Activated T-cell treated with anti-CD3 and anti-CD28 coated beads, Interleukin-2, amount 50 U/mL, for 72 hours (primary cell): ENCODE measurements at regions not wholly inside any gene's neighbourhood (a gene's known extent, or its start where the extent isn't known, plus 50 kb on each side); places are given as distances from the start of the nearest gene placed in this dataset.
"Not testable (repeated sequence)": the region's sequence is repeated elsewhere in the genome, so short reads cannot be mapped to it uniquely, and the experiment has no call there.

Experiments used
- ATAC-seq, 2 donors: fragments of 150-1000 bp; cut with Tn5 transposase; replicated peaks in 1 of 2; 2 replicates each; pipeline ENCODE4 v1.10.0; 2021; ENCODE audit warnings: moderate library complexity in 2 of 2, mild to moderate bottlenecking in 1 of 2
- DNase-seq, 2 donors: peaks; one replicate each; pipeline ENCODE4 v3.0.0; 2021 to 2022; ENCODE audit warnings: mixed read lengths in 1 of 2
- H3K27ac Mint-ChIP-seq: one replicate; pipeline ENCODE4 v1.8.0; 2022; ENCODE audit warnings: mild to moderate bottlenecking, moderate library complexity, mixed read lengths
- H3K27me3 Mint-ChIP-seq: one replicate; pipeline ENCODE4 v1.8.0; 2022; ENCODE audit warnings: low read depth, mixed read lengths
- H3K36me3 Mint-ChIP-seq, 2 donors: one replicate each; pipeline ENCODE4 v1.8.0; 2022; ENCODE audit warnings: mixed read lengths in 2 of 2, mild to moderate bottlenecking in 1 of 2; ENCODE audit not compliant: insufficient read depth in 2 of 2
- H3K4me1 Mint-ChIP-seq: one replicate; pipeline ENCODE4 v1.8.0; 2022; ENCODE audit warnings: low read depth, mixed read lengths
- H3K4me3 Mint-ChIP-seq, 2 donors: one replicate each; pipeline ENCODE4 v1.8.0; 2022; ENCODE audit warnings: mild to moderate bottlenecking in 2 of 2, mixed read lengths in 2 of 2, moderate library complexity in 2 of 2
- H3K9me3 Mint-ChIP-seq, 2 donors: one replicate each; pipeline ENCODE4 v1.8.0; 2022; ENCODE audit warnings: mixed read lengths in 2 of 2

DNA sequence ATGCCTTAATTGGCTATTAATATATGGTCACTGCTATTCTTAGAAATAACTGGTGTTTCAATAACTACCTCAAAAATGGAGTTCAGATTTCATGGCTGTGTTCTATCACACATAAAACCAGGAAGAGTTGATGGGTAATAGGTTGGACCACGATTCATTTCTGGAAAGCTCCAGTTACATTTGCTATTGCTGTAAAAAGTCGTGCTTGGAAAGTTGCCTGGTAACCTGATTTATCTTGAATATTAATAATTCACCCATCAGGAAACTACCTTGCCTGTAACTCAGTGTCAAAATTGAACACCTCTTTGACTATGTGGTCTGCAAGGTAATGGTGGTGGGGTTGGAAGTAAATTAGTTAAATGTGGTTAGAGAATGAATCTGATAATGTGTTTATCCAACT lies 104.7 kb upstream of the IFNG-AS1 start:
- Mint-ChIP-seq H3K27me3 (no peaks in the 10 kb centered on the region), H3K4me3 (no peak overlapping the region), H3K27ac (no peak overlapping the region), H3K36me3 (no peaks in the 10 kb centered on the region), H3K4me1 (peaks cover 13% of the 10 kb centered on the region), H3K9me3 (no peaks in the 10 kb centered on the region)
- DNase-seq (no peak), ATAC-seq (no peak)

DNA sequence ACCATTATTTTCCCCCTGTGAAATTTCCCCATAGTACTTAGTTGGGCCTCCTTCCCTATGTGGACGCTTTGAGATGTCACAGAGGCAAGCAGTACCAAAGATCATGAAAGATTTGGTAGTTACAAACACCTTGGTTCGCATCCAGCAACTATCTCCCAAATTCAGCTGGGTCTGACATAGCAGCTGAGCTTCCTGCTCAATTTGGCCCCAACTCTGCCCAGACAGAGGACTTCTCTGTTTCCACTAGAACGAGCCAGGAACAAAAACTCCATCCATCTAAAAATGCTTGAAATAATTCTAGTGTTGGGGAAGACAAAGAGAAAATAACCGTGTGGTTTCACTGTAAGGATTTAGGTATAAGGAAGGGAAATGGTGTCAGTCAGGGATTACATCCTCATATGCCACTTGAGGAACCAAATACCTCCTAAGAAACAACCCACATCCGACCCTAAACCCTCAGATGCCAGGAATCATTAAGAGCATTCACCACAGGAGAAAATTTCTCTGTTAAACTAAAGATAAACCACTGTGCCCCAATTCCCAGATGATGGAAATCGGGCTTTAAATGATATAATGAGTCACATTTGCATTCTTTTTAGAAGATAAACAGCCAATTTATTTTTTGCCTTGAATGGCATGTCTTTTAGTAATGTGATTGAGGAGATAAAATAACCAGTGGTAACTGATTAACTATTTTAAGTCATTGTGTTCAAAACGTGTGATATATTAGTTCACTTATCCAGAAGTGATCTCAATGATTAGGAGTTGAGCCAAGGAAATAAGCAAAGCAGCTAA lies 103.7 kb upstream of the IFNG-AS1 start:
- Mint-ChIP-seq H3K27me3 (no peaks in the 10 kb centered on the region), H3K36me3 (no peaks in the 10 kb centered on the region), H3K4me1 (peaks cover 16% of the 10 kb centered on the region), H3K27ac (no peak overlapping the region), H3K4me3 (no peak overlapping the region), H3K9me3 (no peaks in the 10 kb centered on the region)
- no peak for DNase-seq
- ATAC-seq, result no peak

DNA sequence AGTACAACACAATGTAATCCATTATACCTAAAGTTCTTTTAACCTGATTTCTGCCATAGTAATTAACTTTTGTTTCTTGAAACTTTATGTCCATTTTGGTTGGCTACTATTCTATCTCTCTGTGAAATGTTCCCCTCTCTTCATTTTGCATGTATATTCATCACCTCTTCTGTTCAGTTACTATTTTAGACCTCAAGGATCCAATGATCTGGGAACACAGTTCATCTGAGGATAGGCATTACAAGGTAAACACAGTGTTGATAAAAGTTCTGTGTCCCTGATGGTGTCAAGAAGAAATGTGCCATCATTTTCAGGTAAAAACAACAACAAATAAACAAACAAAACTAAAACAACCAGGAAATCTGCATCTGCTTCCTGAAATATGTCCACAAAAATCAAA lies 102.2 kb upstream of the IFNG-AS1 start:
- no peaks in the 10 kb centered on the region for H3K36me3 Mint-ChIP-seq
- H3K27me3 Mint-ChIP-seq, result no peaks in the 10 kb centered on the region
- no peak for ATAC-seq
- no peak for DNase-seq
- H3K9me3 Mint-ChIP-seq, result no peaks in the 10 kb centered on the region
- H3K4me1 Mint-ChIP-seq, result peaks cover 12% of the 10 kb centered on the region
- no peak overlapping the region for H3K4me3 Mint-ChIP-seq
- no peak overlapping the region for H3K27ac Mint-ChIP-seq

DNA sequence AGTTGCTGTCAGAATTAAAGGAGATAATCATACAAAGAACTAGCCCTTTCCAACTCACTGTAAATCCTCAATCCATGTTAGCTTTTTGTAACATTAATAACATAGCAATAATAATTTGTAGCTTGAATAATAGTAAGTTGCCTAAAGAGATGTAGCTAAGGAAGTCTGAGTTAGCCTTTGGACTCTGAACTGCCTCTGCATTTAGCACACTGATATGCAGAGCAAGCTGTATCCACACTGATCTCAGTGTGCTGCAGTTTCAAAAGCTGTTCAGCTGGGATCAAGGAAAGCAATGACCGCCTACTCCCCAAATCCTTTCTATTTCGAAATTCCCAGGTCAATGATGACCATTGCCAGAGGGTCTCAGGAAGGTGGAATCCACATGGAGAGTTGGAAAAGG lies 99.3 kb upstream of the IFNG-AS1 start:
- Mint-ChIP-seq H3K36me3 (no peaks in the 10 kb centered on the region), H3K9me3 (peaks cover 2% of the 10 kb centered on the region in 2 donors), H3K27ac (no peak overlapping the region), H3K4me3 (no peak overlapping the region), H3K4me1 (peaks cover 7% of the 10 kb centered on the region), H3K27me3 (no peaks in the 10 kb centered on the region)
- ATAC-seq, result no peak
- no peak for DNase-seq

DNA sequence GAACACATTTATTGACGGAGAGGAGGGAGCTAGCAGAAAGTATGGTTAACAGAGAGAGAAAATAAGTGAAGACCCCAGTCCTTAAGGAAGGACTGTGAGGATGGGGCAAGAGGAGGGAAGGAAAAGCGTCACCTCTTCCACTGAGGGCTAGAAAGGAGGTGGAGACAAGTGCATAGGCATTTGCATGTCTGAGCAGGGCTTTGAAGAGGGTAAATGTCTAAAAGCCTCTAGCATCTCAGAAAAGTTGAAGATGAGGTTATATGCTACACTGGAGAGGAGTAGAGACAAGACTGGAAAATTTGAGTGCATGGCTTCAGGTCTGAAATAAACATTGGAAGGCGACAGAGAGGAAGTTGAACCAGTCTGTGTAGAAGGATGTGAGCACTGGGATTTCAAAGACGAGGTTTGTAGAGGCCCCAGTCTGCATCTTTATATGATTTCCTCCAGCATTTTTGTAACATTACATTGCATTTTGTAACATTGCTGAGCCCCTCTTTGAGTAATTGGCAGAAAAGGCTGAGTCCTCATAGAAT lies 98.5 kb upstream of the IFNG-AS1 start:
- ATAC-seq (no peak), DNase-seq (no peak)
- Mint-ChIP-seq H3K9me3 (peaks cover 2% of the 10 kb centered on the region in 2 donors), H3K4me1 (peaks cover 7% of the 10 kb centered on the region), H3K27me3 (no peaks in the 10 kb centered on the region), H3K36me3 (no peaks in the 10 kb centered on the region), H3K27ac (no peak overlapping the region), H3K4me3 (no peak overlapping the region)

DNA sequence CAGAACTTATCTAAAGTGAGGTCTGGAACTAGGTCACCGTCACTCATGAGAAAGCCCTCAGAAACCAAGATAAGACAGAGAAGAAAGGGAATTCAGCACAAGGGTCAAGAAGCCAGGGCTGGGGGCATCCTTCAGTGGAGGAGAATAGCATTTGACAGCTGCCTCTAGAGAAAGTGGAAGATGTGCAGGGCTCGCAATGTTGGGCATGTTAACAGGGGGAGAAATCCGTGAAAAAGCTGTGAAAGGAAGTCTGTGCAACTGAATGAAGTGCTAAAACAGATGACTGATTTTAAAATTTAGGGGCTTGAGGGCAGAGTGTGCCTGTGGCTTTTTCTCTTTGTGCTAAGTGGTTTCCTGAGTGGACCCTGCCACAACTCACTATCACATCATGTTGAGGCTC lies 97.7 kb upstream of the IFNG-AS1 start:
- H3K27ac Mint-ChIP-seq, result no peak overlapping the region
- H3K9me3 Mint-ChIP-seq, result peaks cover 2 to 6% of the 10 kb centered on the region in 2 donors
- ATAC-seq (no peak), DNase-seq (no peak)
- H3K4me3 Mint-ChIP-seq, result no peak overlapping the region
- no peaks in the 10 kb centered on the region for H3K36me3 Mint-ChIP-seq
- peaks cover 7% of the 10 kb centered on the region for H3K4me1 Mint-ChIP-seq
- no peaks in the 10 kb centered on the region for H3K27me3 Mint-ChIP-seq

DNA sequence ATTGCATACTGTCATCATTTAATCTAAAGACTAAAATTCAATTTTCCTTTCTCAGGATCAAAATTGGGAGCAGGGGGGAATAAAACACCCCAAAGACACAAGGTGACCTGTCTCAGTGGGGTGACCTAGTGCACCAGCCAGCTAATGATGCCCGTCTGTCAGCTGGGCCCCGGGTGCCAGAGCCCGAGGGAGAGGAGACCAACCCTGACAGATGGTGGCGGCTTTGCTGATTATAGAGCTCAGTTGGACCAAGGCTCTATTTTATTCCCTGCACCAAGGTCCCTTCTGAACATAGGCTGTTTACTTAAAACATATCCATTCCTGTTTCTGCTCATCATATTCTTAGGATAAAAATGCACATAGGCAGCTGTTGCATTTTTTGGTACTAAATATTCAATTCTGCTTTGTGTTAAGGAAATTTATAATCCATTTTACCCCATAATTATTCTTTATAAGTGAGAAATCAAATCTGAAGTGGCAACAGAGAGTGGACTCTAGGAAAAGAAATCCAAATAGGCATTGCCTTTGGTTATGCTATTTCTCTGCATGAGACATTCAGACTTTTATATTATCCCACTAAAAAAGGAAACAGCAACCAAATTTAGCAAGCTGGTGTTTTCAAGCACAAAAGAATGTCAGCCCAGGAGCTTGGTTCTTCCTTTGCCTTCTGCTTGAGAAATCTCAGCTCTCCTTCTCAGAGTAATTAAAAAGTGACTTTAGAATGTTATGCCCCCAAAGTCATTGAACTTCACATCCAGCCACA lies 96.8 kb upstream of the IFNG-AS1 start:
- H3K4me3 Mint-ChIP-seq, result no peak overlapping the region
- H3K4me1 Mint-ChIP-seq, result peaks cover 7% of the 10 kb centered on the region
- no peak overlapping the region for H3K27ac Mint-ChIP-seq
- no peaks in the 10 kb centered on the region for H3K36me3 Mint-ChIP-seq
- peaks cover 2 to 6% of the 10 kb centered on the region in 2 donors for H3K9me3 Mint-ChIP-seq
- DNase-seq (no peak), ATAC-seq (no peak)
- H3K27me3 Mint-ChIP-seq, result no peaks in the 10 kb centered on the region

DNA sequence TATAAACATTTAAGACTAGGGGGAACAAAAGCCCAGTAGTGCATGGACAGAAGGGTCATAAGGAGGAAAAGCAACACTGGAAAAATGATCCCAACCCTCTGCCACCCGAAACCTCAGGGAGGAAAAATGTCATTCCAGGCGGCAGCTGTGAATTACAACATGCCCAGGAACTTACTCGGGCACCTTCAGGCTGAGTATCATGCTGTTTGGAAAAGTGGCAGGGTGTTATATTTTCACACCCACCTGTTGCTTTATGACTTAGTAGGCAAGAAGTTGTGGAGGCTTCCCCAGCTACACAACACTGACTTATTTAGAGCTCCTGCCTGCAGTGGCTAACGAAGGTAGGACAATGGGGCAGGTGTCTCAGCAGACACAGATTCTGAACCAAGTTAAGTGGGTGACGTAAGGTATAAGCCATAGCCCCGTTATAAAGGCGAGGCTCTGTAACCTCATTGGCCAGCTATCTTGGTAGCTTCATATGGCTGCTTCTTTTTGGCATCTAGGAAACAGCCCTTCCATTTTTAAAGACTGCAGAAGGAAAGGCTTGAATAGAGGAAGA lies 96.1 kb upstream of the IFNG-AS1 start:
- H3K4me1 Mint-ChIP-seq, result peaks cover 7% of the 10 kb centered on the region
- H3K9me3 Mint-ChIP-seq, result peaks cover 2 to 6% of the 10 kb centered on the region in 2 donors

DNA sequence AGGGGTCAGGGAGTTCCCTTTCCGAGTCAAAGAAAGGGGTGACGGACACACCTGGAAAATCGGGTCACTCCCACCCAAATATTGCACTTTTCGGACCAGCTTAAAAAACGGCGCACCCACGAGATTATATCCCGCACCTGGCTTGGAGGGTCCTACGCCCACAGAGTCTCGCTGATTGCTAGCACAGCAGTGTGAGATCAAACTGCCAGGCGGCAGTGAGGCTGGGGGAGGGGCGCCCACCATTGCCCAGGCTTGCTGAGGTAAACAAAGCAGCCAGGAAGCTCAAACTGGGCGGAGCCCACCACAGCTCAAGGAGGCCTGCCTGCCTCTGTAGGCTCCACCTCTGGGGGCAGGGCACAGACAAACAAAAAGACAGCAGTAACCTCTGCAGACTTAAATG lies 88.8 kb upstream of the IFNG-AS1 start:
- not testable (repeated sequence) for H3K9me3 Mint-ChIP-seq, H3K4me1 Mint-ChIP-seq, ATAC-seq, H3K4me3 Mint-ChIP-seq, DNase-seq, H3K27me3 Mint-ChIP-seq, H3K36me3 Mint-ChIP-seq, H3K27ac Mint-ChIP-seq

More for the DNA sequence above, 96.1 kb upstream of the IFNG-AS1 start:
- ATAC-seq (no peak), DNase-seq (no peak)
- Mint-ChIP-seq H3K27ac (no peak overlapping the region), H3K4me3 (no peak overlapping the region), H3K36me3 (no peaks in the 10 kb centered on the region), H3K27me3 (no peaks in the 10 kb centered on the region)

DNA sequence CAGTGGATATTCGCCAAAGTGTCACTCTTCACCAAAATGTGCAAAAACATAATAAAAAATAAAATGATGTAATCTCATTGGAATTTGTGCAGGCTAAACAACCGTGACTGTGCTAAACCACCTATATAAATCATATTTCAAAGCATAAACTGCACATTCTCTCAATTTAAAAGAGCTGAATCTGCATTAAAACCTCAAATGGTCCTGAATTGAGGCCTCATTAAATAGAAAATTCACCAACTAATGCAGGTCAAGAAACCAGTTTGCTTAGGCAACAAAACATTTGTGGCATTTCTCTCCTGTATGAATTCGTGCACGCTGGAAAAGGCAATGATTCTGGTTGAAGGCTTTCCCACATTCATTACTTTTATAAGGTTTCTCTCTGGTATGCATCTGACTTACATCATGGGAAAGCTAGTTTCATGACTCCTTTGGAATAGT lies 80.1 kb upstream of the IFNG-AS1 start:
- Mint-ChIP-seq H3K4me1 (no peaks in the 10 kb centered on the region), H3K27me3 (peaks cover 6% of the 10 kb centered on the region)
- ATAC-seq, result no peak

DNA sequence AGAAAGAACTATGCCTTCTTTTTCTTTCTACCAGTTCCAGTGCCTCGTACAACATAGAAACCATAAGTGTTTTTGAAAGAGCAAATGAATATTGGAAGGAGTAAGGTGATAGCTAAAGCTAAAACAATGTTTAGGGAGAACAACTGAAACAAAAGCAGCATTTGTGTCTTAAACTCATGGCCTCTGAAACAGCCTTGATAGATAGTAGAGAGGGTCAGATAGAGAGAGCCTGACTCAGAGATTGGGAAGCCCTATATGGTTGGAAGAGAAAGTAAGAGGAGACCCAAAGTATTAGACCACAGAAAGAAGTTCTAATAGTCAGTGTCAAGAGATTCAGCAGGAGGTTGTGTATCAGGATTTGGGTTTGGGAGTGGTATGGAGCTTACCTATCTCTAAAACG lies 79.6 kb upstream of the IFNG-AS1 start:
- no peaks in the 10 kb centered on the region for H3K4me1 Mint-ChIP-seq
- no peak overlapping the region for H3K27ac Mint-ChIP-seq
- H3K36me3 Mint-ChIP-seq, result no peaks in the 10 kb centered on the region
- H3K4me3 Mint-ChIP-seq, result no peak overlapping the region
- DNase-seq, result no peak
- peaks cover 6% of the 10 kb centered on the region for H3K27me3 Mint-ChIP-seq
- no peak for ATAC-seq
- H3K9me3 Mint-ChIP-seq, result peaks cover 0 to 4% of the 10 kb centered on the region in 2 donors

More for the DNA sequence above, 80.1 kb upstream of the IFNG-AS1 start:
- Mint-ChIP-seq H3K36me3 (no peaks in the 10 kb centered on the region), H3K4me3 (no peak overlapping the region), H3K9me3 (peaks cover 0 to 4% of the 10 kb centered on the region in 2 donors), H3K27ac (no peak overlapping the region)
- DNase-seq, result no peak

DNA sequence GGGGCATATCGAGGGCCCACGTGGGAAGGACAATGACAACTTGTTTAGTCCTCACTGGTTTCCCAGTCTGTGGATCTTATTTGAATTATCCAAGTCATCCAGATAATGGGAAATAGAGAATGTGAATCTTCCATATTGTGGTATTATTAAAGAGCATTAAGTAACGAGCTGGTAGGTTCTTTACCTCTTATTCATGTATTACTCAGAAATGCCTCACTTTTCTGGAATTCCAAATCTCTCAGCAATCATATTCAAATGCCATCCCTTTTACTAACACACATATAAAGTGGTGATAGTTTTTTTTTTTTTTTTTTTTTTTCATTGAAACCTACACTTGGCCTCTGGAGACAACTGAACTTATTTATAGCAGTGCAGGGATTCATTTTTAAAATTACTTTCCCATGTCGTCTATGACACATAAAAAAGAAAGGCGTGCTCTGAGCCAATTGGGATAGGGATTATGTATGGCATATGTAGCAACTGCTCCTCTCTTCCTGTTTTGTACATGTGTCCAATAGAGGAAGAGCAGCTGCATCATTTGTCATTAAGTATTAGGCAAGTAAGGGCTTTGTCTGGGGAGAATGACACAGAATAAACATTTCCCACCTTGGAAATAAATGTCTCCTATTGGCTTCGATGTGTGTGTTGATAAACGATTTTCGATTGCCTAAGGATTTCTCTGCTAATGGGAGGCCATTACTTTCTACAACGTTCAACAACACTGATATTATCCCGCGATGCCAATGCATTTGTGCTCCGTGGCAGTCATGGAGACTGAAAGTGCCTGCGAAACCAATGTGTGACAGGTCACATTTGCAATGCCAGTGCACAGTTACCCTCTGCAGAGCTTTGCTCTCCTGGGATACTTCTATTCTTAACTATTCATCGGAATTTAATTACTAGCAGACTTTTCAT lies 78.6 kb upstream of the IFNG-AS1 start:
- H3K4me3 Mint-ChIP-seq, result no peak overlapping the region
- ATAC-seq (no peak), DNase-seq (no peak)
- no peaks in the 10 kb centered on the region for H3K4me1 Mint-ChIP-seq
- H3K9me3 Mint-ChIP-seq, result peaks cover 0 to 4% of the 10 kb centered on the region in 2 donors
- no peaks in the 10 kb centered on the region for H3K36me3 Mint-ChIP-seq
- H3K27ac Mint-ChIP-seq, result no peak overlapping the region
- H3K27me3 Mint-ChIP-seq, result peaks cover 6% of the 10 kb centered on the region
